H9 (cell line): ENCODE measurements at regions not wholly inside any gene's neighbourhood (a gene's known extent, or its start where the extent isn't known, plus 50 kb on each side); places are given as distances from the start of the nearest gene placed in this dataset.
"Not testable (repeated sequence)": the region's sequence is repeated elsewhere in the genome, so short reads cannot be mapped to it uniquely, and the experiment has no call there.

Experiments used
- DNase-seq: peaks from one replicate; pipeline ENCODE4 v3.0.0-alpha.2; 2017
- H2AFZ ChIP-seq: one replicate; pipeline ENCODE4 v1.6.1; 2013; ENCODE audit warnings: mild to moderate bottlenecking, low read length, control low read depth, moderate library complexity
- H2AK5ac ChIP-seq: 2 replicates; pipeline ENCODE4 v1.6.1; 2013; ENCODE audit warnings: low read length, control low read depth, mixed read lengths; ENCODE audit not compliant: insufficient read length
- H2BK120ac ChIP-seq: one replicate; pipeline ENCODE4 v1.6.1; 2013; ENCODE audit warnings: low read depth, mild to moderate bottlenecking, low read length, control low read depth, inconsistent platforms; ENCODE audit not compliant: poor library complexity, severe bottlenecking
- H2BK12ac ChIP-seq: 2 replicates; pipeline ENCODE4 v1.6.1; 2013; ENCODE audit warnings: low read length, control low read depth, mixed read lengths, low read depth; ENCODE audit not compliant: insufficient read length
- H2BK15ac ChIP-seq: 2 replicates; pipeline ENCODE4 v1.6.1; 2013; ENCODE audit warnings: low read depth, low read length, control low read depth
- H2BK20ac ChIP-seq: one replicate; pipeline ENCODE4 v1.6.1; 2013; ENCODE audit warnings: low read depth, mild to moderate bottlenecking, low read length, control low read depth, inconsistent platforms; ENCODE audit not compliant: poor library complexity, severe bottlenecking
- H2BK5ac ChIP-seq: 2 replicates; pipeline ENCODE4 v1.6.1; 2013; ENCODE audit warnings: low read length, control low read depth, mixed read lengths; ENCODE audit not compliant: insufficient read length
- H3K14ac ChIP-seq: 2 replicates; pipeline ENCODE4 v1.6.1; 2013; ENCODE audit warnings: low read length, control low read depth; ENCODE audit not compliant: insufficient read depth
- H3K18ac ChIP-seq: 2 replicates; pipeline ENCODE4 v1.6.1; 2013; ENCODE audit warnings: low read depth, mild to moderate bottlenecking, mixed read lengths, low read length, control low read depth; ENCODE audit not compliant: insufficient read length
- H3K23ac ChIP-seq: 2 replicates; pipeline ENCODE4 v1.6.1; 2013; ENCODE audit warnings: low read length, control low read depth, mixed read lengths, low read depth; ENCODE audit not compliant: insufficient read length
- H3K23me2 ChIP-seq: 2 replicates; pipeline ENCODE4 v1.6.1; 2013; ENCODE audit warnings: low read depth, mild to moderate bottlenecking, mixed read lengths, low read length, control low read depth; ENCODE audit not compliant: insufficient read length, poor library complexity, severe bottlenecking
- H3K27ac ChIP-seq: 2 replicates; pipeline ENCODE4 v1.5.1; 2013; ENCODE audit warnings: low read length, control low read depth, mixed read lengths, low read depth; ENCODE audit not compliant: insufficient read length
- H3K27me3 ChIP-seq: 2 replicates; pipeline ENCODE4 v1.6.1; 2013; ENCODE audit warnings: low read length, control low read depth, inconsistent platforms; ENCODE audit not compliant: insufficient read depth
- H3K4ac ChIP-seq: 2 replicates; pipeline ENCODE4 v1.6.1; 2013; ENCODE audit warnings: low read depth, mild to moderate bottlenecking, control low read depth, inconsistent platforms, low read length, moderate library complexity
- H3K4me1 ChIP-seq: 2 replicates; pipeline ENCODE4 v1.6.1; 2013; ENCODE audit warnings: low read length, control low read depth, inconsistent platforms; ENCODE audit not compliant: insufficient read depth
- H3K4me2 ChIP-seq: 2 replicates; pipeline ENCODE4 v1.6.1; 2013; ENCODE audit warnings: low read length, control low read depth, mixed read lengths; ENCODE audit not compliant: insufficient read length, insufficient read depth
- H3K56ac ChIP-seq: 2 replicates; pipeline ENCODE4 v1.6.1; 2013; ENCODE audit warnings: low read depth, mild to moderate bottlenecking, mixed read lengths, low read length, control low read depth; ENCODE audit not compliant: insufficient read length
- H3K79me1 ChIP-seq: 2 replicates; pipeline ENCODE4 v1.6.1; 2013; ENCODE audit warnings: low read depth, mild to moderate bottlenecking, moderate library complexity, low read length, control low read depth, inconsistent platforms; ENCODE audit not compliant: insufficient read depth, poor library complexity, severe bottlenecking
- H3K79me2 ChIP-seq: 2 replicates; pipeline ENCODE4 v1.6.1; 2013; ENCODE audit warnings: low read length, control low read depth, inconsistent platforms; ENCODE audit not compliant: insufficient read depth
- H3K9ac ChIP-seq: 2 replicates; pipeline ENCODE4 v1.6.1; 2013; ENCODE audit warnings: low read length, control low read depth, mixed read lengths; ENCODE audit not compliant: insufficient read length; ENCODE audit errors: extremely low read depth
- H3K9me3 ChIP-seq: one replicate; pipeline ENCODE4 v1.6.1; 2013; ENCODE audit warnings: low read depth, low read length, inconsistent platforms; ENCODE audit not compliant: control insufficient read depth
- H3T11ph ChIP-seq: one replicate; pipeline ENCODE4 v1.6.1; 2013; ENCODE audit warnings: mild to moderate bottlenecking, low read length, control low read depth, inconsistent platforms
- H4K20me1 ChIP-seq: one replicate; pipeline ENCODE4 v1.6.1; 2013; ENCODE audit not compliant: control insufficient read depth, insufficient read length, insufficient read depth
- H4K5ac ChIP-seq: 2 replicates; pipeline ENCODE4 v1.6.1; 2013; ENCODE audit warnings: low read depth, mild to moderate bottlenecking, mixed read lengths, low read length, control low read depth; ENCODE audit not compliant: insufficient read length
- H4K8ac ChIP-seq: replicated peaks from 2 replicates; pipeline ENCODE4 v1.6.1; 2013; ENCODE audit warnings: low read length, control low read depth, mixed read lengths, low read depth; ENCODE audit not compliant: insufficient read length
- H4K91ac ChIP-seq: 2 replicates; pipeline ENCODE4 v1.6.1; 2013; ENCODE audit warnings: low read depth, mild to moderate bottlenecking, moderate library complexity, mixed read lengths, low read length, control low read depth; ENCODE audit not compliant: insufficient read length
- H3K27ac Mint-ChIP-seq, 3 experiments: 2 replicates in 2 of 3; 3 replicates in 1 of 3; pipeline ENCODE4 v1.8.0; 2020 to 2021; ENCODE audit warnings: mixed read lengths in 3 of 3, mild to moderate bottlenecking in 1 of 3, moderate library complexity in 1 of 3
- H3K27me3 Mint-ChIP-seq: 2 replicates; pipeline ENCODE4 v1.8.0; 2021; ENCODE audit warnings: low read depth, mild to moderate bottlenecking, moderate library complexity, mixed read lengths
- H3K36me3 Mint-ChIP-seq, 3 experiments: 2 replicates in 2 of 3; 3 replicates in 1 of 3; pipeline ENCODE4 v1.8.0; 2020 to 2021; ENCODE audit warnings: low read depth in 3 of 3, mixed read lengths in 3 of 3; ENCODE audit not compliant: insufficient read depth in 1 of 3
- H3K4me1 Mint-ChIP-seq, 2 experiments: 2 replicates each; pipeline ENCODE4 v1.8.0; 2020; ENCODE audit warnings: mixed read lengths in 2 of 2
- H3K4me3 Mint-ChIP-seq, 2 experiments: 2 replicates in 1 of 2; 3 replicates in 1 of 2; pipeline ENCODE4 v1.8.0; 2020 to 2021; ENCODE audit warnings: mild to moderate bottlenecking in 2 of 2, mixed read lengths in 2 of 2, moderate library complexity in 1 of 2
- H3K9me3 Mint-ChIP-seq, 2 experiments: 2 replicates in 1 of 2; 3 replicates in 1 of 2; pipeline ENCODE4 v1.8.0; 2020; ENCODE audit warnings: mild to moderate bottlenecking in 2 of 2, mixed read lengths in 2 of 2, moderate library complexity in 1 of 2
- WGBS: extraction: QIAGEN DNeasy Blood & Tissue Kit; methylation state at CpG from one replicate; pipeline ENCODE4 v1.1.7; 2013; ENCODE audit warnings: missing lambda C conversion rate, low lambda C conversion rate, mixed read lengths; ENCODE audit not compliant: insufficient read length; ENCODE audit errors: extremely low coverage; 5-methylcytosine and 5-hydroxymethylcytosine counted together
- TF ChIP-seq, protein P1 (sequence below): fragments of 200-600 bp; sonication (generic); conservative IDR thresholded peaks from 3 replicates; pipeline ENCODE4 v1.8.0; 2021; ENCODE audit warnings: antibody characterized with exemption, mild to moderate bottlenecking

DNA sequence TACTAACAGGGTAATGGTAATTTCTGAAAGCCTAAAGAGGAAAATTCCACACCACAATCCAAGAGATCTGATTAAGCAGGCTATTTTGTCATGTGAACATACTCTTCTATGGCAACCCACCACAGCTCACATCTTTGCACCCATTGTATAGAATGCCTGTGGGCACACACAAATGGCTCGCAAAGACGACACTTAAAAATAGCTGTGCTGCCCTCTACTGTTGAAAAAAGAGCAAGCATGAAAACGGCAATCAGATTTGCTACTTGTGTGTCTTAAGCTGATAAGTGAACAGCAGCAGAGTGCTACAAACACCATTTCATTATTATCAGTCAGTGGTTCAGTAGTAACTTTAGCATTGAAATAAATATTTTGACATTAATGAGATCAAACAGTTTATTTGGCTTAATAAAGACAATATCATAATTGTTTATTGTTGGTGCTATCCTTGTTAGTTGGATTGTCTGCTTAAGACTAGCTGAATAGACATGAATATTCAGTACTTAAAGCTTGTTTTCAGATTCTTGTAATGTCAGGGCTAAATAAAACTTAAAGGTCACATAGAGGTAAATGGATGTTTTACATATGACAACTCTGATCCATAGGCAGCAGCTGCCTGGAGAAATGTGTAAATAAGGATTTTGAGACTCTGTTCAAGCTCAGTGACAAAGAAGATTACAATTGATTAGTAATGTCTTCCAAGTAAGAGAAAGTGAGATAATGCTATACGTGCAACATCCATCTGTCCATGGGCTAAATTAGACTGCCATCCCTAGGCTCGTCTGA is 199.1 kb downstream of the LRRN1 start:
- no peaks in the 10 kb centered on the region for H3K79me2 ChIP-seq
- no peak overlapping the region for H2BK20ac ChIP-seq
- H3K23ac ChIP-seq, result no peak overlapping the region
- H4K91ac ChIP-seq, result no peak overlapping the region
- no peak overlapping the region for H3K27ac ChIP-seq
- no peak overlapping the region for H3K14ac ChIP-seq
- DNase-seq, result peak; percentile 53
- no peak overlapping the region for H2AFZ ChIP-seq
- WGBS, result no CpG with 5 or more reads among the region's 5 CpGs
- H3K27ac Mint-ChIP-seq, result no peak overlapping the region
- H4K20me1 ChIP-seq, result no peaks in the 10 kb centered on the region
- no peak overlapping the region for H2AK5ac ChIP-seq
- no peak overlapping the region for H2BK5ac ChIP-seq
- no peak overlapping the region for H3K9ac ChIP-seq
- no peak overlapping the region for H3T11ph ChIP-seq
- H3K36me3 Mint-ChIP-seq, result peaks cover 0 to 3% (median 0%) of the 10 kb centered on the region in 3 experiments; a peak in 2 of 7 replicates
- H4K5ac ChIP-seq, result no peak overlapping the region
- no peaks in the 10 kb centered on the region for H3K27me3 ChIP-seq
- peaks cover 12 to 18% of the 10 kb centered on the region in 2 experiments for H3K9me3 Mint-ChIP-seq
- no peaks in the 10 kb centered on the region for H3K23me2 ChIP-seq
- H2BK120ac ChIP-seq, result no peak overlapping the region
- no peak overlapping the region for H2BK15ac ChIP-seq
- no peaks in the 10 kb centered on the region for H3K9me3 ChIP-seq
- no peaks in the 10 kb centered on the region for H3K4me1 ChIP-seq
- H3K4me2 ChIP-seq, result no peak overlapping the region
- no peak overlapping the region for H3K4me3 Mint-ChIP-seq
- H3K18ac ChIP-seq, result no peak overlapping the region
- TF ChIP-seq, protein P1, sequence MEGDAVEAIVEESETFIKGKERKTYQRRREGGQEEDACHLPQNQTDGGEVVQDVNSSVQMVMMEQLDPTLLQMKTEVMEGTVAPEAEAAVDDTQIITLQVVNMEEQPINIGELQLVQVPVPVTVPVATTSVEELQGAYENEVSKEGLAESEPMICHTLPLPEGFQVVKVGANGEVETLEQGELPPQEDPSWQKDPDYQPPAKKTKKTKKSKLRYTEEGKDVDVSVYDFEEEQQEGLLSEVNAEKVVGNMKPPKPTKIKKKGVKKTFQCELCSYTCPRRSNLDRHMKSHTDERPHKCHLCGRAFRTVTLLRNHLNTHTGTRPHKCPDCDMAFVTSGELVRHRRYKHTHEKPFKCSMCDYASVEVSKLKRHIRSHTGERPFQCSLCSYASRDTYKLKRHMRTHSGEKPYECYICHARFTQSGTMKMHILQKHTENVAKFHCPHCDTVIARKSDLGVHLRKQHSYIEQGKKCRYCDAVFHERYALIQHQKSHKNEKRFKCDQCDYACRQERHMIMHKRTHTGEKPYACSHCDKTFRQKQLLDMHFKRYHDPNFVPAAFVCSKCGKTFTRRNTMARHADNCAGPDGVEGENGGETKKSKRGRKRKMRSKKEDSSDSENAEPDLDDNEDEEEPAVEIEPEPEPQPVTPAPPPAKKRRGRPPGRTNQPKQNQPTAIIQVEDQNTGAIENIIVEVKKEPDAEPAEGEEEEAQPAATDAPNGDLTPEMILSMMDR, result peak; percentile 93
- no peaks in the 10 kb centered on the region for H3K79me1 ChIP-seq
- no peak overlapping the region for H3K56ac ChIP-seq
- peaks cover 6 to 9% of the 10 kb centered on the region in 2 experiments; a peak in 3 of 4 replicates for H3K4me1 Mint-ChIP-seq
- peaks cover 3% of the 10 kb centered on the region; the same call in 1 of the 2 replicates for H3K27me3 Mint-ChIP-seq
- no peak overlapping the region for H3K4ac ChIP-seq
- no peak overlapping the region for H2BK12ac ChIP-seq
- H4K8ac ChIP-seq, result no peak overlapping the region

DNA sequence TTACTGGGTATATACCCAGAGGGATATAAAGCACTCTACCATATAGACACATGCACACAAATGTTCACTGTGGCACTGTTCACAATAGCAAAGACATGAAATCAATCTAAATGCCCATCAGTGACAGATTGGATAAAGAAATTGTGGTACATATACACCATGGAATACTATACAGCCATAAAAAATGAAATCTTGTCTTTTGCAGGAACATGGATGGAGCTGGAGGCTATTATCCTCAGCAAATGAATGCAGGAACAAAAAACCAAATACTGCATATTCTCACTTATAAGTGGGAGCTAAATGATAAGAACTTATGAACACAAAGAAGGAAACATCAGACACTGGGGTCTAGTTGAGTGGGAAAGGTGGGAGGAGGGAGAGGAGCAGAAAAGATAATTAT is 200.1 kb downstream of the LRRN1 start:
- not testable (repeated sequence) for H2BK12ac ChIP-seq, H3K9me3 ChIP-seq, H2BK15ac ChIP-seq, H4K20me1 ChIP-seq, H2BK120ac ChIP-seq, H3K56ac ChIP-seq, H4K5ac ChIP-seq, H3K27me3 Mint-ChIP-seq, H3K4me3 Mint-ChIP-seq, H3K79me1 ChIP-seq, H3K4ac ChIP-seq, H3K27me3 ChIP-seq, H3K14ac ChIP-seq, H3K27ac Mint-ChIP-seq, DNase-seq, H4K91ac ChIP-seq, H3K4me1 Mint-ChIP-seq, H3K36me3 Mint-ChIP-seq, H3K23me2 ChIP-seq, H3K4me2 ChIP-seq, H4K8ac ChIP-seq, H3K9ac ChIP-seq, H3K79me2 ChIP-seq, H3K4me1 ChIP-seq, H2BK5ac ChIP-seq, H3K18ac ChIP-seq, H3K27ac ChIP-seq, H2BK20ac ChIP-seq, H2AK5ac ChIP-seq, H3K23ac ChIP-seq, H2AFZ ChIP-seq, H3T11ph ChIP-seq
- peaks cover 11 to 16% of the 10 kb centered on the region in 2 experiments for H3K9me3 Mint-ChIP-seq
